GM12874 (cell line): ENCODE measurements at regions not wholly inside any gene's neighbourhood (a gene's known extent, or its start where the extent isn't known, plus 50 kb on each side); places are given as distances from the start of the nearest gene placed in this dataset.

ENCODE experiments used
- TF ChIP-seq, protein P1 (sequence below): IDR thresholded peaks from 2 replicates; pipeline ENCODE4 v1.5.1; 2011; ENCODE audit warnings: low read depth, mild to moderate bottlenecking, control low read depth, low read length, moderate library complexity; ENCODE audit not compliant: insufficient read depth

DNA sequence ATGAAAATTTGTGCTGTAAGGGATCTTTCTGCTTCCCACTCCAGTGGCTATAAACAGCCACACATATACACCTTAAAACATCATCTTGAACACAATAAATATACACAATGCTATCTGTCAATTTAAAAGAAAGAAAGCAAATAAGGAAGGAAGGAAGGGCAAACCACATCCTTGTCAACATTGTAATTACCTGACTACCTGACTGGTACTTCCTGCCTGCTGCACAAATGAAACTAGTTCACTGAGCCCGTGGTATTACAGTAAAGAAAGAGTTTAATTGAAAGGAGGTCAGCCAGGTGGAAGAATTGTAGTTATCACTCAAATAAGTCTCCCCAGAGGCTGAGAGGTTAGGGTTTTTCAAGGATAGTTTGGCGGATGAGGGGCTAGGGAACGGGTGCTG is 344.4 kb upstream of the ASIC2 start:
- TF ChIP-seq, protein P1, sequence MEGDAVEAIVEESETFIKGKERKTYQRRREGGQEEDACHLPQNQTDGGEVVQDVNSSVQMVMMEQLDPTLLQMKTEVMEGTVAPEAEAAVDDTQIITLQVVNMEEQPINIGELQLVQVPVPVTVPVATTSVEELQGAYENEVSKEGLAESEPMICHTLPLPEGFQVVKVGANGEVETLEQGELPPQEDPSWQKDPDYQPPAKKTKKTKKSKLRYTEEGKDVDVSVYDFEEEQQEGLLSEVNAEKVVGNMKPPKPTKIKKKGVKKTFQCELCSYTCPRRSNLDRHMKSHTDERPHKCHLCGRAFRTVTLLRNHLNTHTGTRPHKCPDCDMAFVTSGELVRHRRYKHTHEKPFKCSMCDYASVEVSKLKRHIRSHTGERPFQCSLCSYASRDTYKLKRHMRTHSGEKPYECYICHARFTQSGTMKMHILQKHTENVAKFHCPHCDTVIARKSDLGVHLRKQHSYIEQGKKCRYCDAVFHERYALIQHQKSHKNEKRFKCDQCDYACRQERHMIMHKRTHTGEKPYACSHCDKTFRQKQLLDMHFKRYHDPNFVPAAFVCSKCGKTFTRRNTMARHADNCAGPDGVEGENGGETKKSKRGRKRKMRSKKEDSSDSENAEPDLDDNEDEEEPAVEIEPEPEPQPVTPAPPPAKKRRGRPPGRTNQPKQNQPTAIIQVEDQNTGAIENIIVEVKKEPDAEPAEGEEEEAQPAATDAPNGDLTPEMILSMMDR = no peak

DNA sequence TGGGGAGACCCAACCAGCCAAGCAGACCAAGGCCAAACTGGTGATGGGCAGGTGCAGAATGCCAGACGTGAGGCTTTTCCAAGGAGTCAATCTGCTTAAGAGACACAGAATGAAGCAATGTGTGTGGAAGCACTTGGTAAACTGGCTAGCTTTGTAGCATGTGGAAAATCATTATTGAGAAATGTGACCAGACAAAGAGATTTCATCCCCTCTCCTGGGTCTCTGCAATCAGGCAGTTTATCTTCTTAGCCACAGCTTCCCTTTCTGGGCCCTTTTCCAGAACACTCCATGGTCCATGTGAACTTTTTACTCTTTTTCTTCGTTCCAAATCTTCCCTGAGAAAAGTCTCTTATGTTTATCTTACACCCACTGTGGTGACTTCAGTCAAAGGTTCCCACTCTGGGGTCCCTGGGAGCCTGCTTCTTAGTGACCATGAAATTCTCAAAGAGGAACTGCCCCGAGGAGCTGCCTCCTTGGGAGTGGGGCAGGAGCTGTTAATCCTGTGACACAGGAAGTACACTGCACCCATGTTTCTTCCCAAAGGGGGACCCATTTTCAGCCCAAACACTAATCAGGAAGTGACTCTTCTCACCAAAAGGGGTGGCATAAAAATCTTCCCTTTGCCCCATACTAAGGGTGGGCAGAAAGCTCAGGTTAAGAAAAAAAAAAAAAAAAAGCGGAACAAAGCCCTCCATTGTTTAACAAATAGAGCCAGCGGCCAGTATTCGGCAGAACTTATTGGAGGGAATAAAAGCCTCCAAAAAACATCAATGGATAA is 346.2 kb upstream of the ASIC2 start:
- TF ChIP-seq, protein P1 = no peak

DNA sequence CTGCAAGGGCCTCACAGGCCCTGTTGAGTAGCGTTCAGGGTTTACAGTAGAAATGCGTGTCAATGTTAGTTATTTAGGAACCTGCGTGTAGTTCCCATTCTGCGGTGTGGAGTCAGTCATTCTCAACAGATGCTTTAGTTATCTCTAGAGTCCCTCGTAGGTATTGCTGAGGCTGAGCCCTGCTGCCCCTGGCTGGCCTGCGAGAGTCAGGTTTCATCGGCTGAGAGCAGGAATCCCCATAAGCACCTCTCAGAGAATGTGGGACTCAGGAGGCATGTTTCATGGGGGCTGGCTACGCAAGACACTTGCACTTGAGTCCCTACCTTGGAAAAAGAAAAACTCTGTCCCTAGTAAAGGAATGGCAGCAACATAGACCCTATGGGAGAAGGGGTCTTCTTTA is 347.5 kb upstream of the ASIC2 start:
- TF ChIP-seq, protein P1 = no peak

DNA sequence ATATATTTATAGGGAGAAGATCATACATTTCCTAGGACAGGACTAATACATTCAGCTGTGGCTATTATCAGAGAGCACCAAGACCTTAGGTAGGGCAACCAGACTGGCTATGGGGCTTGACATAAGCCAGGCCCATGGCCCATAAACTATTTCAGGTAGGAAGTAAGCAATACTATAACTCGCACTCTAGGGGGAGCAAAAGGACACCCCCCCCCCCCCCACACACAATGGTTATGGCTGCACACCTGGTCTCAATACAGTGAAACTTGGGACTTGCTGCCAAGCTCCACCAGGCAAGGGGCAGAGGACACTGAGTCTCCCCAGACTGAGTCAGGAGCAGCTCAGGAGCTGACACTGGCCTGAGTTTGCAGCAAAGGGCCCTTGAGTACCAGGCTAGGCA is 348.9 kb upstream of the ASIC2 start:
- TF ChIP-seq, protein P1 = peak; percentile 27; the same call in 1 of the 2 replicates

DNA sequence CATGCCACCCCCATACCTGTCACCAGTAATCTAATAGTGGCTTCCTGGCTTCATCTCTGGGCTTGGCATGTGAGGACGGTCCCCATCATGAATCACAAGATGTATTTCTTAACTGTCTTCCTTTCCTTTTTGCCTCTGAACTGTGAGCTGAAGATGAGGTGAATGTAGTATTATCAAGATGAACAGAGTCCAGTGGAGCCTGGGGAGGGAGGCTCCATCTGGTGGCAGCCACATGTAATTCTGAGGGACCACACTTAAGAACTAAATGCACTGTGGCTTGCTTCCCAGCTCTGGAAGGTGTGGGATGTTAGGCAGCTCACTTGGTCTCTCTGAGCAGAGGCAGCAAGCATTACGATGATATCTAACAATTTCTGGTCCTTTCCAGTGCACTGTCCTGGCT is 354.9 kb upstream of the ASIC2 start:
- TF ChIP-seq, protein P1 = peak; percentile 52

DNA sequence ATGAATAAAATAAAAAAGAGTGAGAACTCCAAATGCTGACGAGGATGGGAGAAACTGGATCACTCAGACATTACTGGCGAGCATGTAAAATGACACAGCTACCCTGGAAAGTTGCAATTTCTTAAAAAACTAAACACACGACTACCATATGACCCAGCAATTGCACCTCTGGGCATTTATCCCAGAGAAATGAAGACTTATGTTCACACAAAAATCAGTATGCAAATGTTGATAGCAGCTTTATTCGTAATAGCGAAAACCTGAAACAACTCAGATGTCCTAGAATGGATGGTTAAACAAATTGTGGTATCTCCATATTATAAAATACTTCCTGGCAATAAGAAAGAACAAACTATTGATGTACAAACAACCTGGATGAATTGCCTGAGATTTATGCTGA is 357.2 kb upstream of the ASIC2 start:
- TF ChIP-seq, protein P1 = no peak

DNA sequence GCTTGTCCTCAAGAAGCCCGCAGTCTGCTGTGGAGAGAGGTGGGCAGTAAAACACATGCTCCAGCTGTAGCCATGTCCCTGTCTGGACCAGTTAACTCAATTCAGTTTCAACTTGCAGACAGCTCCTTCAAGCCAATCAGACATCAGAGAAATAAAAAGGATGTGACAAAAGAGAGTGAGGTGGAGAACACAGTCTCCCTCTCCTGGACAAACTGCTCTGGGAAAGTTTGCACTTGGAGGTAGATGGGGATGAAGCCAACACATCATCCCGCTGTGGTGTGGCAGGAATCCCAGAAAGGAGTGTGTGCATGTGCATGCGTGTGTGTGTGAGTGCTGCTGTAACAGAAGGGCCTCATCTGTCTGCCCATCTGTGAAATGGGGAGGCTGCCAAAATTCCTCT is 358.6 kb upstream of the ASIC2 start:
- TF ChIP-seq, protein P1 = no peak
